Activated T-cell treated with anti-CD3 and anti-CD28 coated beads, Interleukin-2, amount 50 U/mL, for 48 hours (primary cell): ENCODE measurements at regions not wholly inside any gene's neighbourhood (a gene's known extent, or its start where the extent isn't known, plus 50 kb on each side); places are given as distances from the start of the nearest gene placed in this dataset.
"Not testable (repeated sequence)": the region's sequence is repeated elsewhere in the genome, so short reads cannot be mapped to it uniquely, and the experiment has no call there.

Source experiments
- DNase-seq, 2 experiments: peaks; one replicate each; pipeline ENCODE4 v3.0.0-alpha.2; 2020

DNA sequence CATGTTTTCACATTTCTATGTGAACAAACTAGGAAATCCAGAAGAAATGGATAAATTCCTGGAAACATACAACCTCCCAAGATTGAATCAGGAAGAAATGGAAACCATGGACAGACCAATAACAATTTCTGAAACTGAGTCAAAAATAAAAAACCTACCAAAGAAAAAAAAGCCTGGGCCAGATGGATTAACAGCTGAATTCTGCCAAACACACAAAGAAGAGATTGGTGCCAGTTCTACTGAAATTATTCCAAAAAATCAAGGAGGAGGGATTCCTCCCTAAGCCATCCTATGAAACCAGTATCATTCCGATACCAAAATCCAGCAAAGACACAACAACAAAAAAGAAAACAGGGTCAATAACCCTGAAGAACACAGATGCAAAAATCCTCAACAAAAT, 166.9 kb upstream of the FBXL7 start:
- DNase-seq = no peak

DNA sequence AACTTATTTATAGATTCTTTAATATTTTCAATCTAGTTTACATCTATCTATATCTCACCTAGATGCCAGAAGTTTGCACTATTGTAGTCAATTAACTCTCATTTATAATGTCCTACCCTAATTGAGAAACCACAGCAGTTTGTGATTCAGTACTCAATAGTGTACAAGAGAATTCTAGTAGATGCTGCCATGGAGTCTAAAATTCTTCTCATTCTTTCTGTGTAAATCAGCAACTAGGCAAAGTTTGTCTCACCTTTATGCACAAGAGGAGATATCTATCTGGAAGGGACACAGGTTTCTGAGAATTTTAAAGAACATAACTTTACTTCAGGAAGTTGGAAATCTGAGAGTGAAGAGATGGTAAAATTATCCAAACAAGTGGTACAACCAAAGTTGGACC, 173.0 kb upstream of the FBXL7 start:
- DNase-seq = no peak

DNA sequence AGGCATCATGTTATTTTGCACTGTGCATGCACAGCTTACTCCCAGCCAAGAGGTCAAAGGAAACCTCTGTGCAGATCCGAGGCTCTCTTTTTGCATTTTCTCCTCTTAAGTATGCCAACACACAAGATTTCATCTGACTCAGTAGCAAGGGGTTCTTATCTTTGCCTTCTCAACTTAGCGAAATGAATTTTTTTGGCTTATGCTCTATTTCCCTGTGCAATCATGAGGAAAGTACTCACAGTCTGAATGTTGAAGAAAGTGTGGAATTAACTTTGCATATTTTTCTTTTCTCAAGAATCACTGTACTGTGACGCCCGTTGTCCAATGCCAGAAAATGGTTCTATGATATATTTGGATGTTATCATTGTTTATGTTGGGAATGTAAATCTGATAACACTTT, 173.5 kb upstream of the FBXL7 start:
- no peak for DNase-seq

DNA sequence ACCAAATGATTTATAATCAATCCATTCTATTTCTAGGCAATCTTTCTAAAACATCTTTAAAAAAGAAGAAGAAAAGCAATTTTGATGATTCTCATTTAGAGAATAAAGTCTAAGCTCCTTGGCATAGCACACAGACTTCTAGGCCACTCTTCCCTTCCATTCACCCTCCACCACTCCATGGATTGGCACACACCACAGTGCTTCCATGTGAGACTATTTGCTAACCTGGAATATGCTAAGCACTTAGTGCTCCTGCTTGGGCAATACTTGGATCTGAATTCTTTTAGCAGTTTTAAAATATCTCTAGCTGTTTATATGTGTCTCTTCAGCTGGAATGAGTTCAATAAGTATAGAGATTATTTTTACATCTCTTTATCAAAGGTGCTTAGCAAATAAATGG, 177.6 kb upstream of the FBXL7 start:
- DNase-seq = no peak

DNA sequence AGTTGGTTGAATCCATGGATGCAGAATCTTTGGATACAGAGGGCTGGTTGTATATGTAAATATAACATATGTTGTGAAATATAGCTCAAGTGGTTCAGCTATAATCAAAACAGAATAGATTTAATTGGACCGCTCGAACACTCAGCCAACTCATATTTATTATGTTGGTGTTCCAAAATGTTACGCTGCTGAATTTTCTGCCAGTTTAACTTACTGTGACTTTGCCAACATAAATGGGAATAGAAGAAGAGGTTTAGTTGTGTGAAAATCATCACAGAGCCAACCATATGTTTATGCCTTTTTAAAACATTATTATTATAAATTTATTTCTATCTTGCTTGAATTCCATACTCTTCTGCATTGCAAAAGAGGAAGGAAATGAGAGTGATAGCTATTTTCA, 178.2 kb upstream of the FBXL7 start:
- no peak for DNase-seq

DNA sequence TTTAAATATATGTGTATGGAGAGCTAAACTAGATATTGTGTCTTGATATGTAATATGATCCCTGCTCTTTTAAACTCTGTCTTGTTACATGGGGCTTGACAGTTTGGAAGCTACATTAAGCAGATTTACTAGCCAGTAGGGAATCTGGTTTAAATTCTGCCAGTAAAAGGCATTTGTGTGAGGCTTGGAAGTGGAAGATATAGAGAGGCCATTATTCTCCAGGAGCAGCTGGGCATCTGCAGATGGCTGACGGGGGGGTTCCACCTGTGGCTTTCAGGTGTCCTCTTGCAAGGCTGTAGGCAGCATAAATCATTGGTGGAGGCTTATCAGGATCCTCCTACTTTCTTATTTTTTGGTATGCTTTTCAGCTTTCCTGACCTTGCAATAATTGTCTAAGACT, 179.1 kb upstream of the FBXL7 start:
- DNase-seq = no peak

DNA sequence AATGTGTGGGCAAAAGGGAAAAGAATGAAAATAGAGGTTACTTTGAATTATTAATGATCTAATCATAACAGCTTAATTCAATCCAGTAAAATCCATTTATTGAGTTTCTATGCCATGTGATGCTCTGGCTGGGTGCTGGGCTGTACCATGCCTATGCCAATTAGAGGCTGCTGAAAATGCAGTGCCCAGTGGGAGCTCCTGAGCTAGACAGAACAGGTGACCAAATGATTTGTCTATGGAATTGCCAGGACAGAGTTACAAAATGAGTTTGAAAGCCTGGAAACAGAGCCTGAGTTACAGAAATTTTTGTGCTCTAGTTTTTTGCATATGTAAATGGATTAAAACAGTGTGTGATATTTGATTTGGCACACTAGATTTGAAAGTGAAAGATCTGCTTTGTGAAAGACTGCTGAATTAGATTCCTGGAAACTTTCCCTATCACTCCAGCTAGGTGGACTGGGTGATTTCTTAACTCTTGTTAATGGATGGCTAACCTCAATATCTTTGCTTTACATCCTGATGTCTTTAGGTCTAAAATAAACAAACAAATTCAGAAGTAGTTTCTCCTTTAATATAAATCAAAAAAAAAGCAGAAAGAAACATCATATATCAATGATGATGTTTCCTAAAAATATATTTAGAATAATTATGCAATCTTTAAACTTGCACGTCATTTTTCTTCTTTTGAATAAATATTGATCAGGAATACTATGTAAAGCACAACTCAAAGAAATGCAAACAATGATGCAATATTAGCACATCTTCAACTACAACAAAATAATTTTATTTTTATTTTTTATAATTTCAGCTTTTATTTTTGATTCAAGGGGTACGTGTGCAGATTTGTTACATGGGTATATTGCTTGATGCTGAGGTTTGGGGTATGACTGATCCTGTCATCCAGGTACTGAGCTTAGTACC, 194.8 kb upstream of the FBXL7 start:
- DNase-seq = no peak

DNA sequence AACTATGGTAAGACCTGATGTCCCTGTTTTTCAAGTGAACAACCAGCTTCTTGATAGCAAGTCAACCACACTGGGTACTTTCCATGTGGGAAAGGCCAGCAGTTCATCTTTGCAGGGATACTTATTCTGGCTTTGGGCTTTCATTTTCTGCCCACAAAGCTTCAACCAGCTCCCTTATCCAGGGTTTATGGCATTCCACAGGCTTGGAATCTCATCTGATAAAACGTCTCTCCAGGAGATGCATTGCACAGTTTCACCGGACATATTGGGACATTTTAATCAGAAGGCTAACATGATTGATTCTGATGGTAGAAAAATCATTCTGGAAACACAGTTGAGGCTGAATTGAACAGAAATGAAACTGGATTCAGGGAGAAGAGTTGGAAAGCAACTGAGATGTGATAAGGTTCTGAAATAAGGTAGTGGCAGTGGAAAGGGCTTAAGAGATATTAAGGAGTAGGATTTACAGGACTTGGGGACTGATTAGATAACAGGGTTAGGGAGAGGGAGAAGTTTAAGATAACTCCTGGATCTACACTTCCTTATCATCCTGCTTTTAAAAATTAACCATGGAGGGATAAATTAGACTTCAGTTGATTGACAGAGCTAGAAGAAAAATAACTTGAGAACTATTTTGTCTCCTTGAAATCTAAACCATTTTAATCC, 195.8 kb upstream of the FBXL7 start:
- no peak for DNase-seq

DNA sequence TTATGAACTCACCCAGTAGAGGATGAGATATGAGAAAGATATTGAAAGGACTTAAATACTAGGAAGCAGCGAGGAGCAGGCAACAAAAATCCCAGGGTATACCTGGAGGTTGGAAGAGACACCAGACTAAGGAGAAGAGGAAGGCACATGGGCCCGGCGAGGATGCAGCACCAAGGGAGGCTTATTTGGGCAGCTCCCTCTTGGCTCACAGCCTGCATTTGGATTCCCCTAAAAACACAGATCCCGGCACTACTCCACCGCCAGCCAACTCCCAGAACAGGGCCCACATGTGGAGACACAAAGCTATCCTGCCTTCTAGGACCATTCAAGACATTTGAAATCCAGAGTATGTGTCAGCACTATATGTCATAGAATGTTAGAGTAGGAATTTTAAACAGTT, 199.8 kb upstream of the FBXL7 start:
- no peak for DNase-seq

DNA sequence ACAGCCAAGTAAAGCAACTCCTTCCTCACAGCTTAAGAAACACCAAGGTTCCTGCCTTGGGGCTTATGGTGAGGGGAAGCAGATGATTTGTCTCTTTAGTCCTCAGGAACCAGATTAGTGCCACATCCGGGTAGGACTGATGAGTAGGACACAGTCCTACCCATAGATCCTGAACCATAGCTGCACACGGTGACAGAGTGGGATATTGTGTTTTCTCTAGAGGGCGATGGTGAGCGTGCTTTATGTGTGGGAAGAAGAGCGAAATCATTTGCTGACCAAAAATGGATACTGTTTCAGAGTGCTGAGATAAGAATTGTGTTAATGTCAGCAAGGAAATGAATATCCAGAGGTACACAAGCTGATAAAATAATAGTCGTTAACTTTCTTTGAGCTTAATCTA, 209.0 kb upstream of the FBXL7 start:
- no peak for DNase-seq

DNA sequence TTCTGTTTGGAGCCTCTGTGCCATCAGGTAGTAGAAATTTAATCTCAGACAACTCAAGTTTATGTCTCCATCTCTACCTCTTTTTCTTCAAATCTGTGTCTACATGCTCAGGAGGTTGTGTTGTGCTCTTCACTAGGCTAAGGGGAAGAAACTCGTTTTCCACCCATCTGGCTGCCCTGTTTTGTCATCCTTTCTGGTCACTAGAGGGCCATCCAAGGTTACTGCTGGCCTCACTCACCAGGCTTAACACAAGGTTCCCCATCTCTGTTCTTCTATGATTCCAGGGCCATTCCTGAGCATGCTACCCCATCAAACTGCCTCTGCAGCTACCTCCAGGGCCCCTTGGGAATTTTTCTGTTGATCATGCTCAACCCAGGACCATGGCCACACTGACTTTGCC, 213.3 kb upstream of the FBXL7 start:
- no peak for DNase-seq

DNA sequence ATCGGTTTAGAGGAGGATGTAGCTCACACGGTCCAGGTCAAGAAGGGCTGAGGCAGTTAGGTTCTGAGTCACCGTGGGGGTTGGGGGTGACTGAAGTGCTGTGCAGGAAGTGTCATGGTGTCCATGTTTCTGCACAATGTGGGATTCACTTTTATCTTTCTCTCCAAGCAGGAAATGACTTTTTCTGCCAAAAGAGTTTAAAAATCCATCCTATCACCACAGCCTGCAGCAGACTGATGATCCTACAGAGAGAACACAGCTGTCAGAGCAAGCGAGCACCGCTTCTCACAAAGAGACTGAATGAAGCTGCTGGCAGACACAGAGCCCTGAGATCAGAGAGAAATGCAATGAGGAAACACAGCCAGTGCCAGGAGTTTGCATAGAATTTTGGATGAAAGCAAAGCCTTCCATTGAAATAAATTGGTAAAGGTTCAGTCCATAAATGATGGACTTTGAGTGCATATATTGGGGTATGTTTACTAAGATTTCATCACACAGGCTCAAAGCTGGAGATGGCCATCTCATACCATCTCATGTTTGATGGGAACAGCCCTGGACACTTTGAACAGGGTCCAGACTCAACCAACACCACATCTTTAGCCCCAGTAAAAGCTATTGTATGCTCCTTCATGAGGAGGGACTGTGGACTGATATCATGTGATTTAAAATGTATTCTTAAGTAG, 213.9 kb upstream of the FBXL7 start:
- no peak for DNase-seq

DNA sequence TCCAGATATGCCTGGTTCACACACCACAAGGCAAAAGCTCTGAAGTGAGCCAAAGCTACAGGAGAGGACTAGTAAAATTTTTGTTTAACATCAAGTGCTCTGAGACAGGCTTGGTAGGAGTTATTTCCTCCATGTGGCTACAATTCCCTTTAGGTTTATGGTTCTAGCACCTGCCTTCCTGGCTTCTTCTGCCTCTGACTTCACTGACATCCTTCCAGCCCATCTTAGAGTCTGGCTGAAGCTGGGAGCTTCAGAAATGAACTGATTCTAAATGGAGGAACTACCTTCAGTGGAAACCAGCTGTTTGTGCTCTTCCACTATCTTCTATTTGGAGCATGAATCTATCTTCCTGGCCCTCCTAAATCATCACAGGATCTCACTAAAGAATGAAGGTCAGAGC, 215.3 kb upstream of the FBXL7 start:
- DNase-seq = no peak

DNA sequence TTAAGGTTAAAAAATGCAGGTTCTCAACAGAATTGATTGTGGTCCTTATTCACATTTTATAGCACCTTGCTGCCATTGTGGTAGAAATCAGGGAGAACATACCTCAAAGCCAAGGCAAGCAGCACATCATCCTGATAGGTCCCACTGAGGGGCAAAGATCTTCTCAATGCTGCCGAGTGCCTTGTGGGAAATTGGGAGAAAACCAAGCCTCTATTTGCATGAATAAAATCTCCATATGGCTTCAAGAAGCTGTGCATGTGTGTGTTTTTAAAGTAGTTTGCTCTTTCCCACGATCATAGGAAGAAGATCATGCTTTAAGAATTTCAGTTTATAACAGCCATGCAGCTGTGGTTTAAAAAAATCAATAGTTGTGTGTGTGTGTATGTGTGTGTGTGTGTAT, 216.9 kb upstream of the FBXL7 start:
- no peak for DNase-seq

DNA sequence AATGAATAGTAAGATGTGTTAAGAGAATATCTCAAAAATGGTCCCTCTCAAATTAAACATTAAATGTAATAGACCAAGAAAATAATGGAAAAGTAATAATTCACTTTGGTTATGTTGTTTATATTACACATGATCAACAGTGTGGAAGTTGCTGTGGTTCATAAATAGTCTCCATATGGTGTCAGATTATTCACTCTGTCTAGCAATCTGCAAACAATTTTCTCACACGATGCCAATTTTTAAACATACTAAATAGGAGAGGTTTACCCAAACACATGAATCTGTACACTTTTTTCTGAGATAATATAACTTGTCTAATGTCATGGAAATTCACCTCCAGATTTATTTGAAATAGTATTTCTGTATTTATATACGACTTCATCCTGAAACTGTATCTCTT, 217.4 kb upstream of the FBXL7 start:
- DNase-seq = no peak

DNA sequence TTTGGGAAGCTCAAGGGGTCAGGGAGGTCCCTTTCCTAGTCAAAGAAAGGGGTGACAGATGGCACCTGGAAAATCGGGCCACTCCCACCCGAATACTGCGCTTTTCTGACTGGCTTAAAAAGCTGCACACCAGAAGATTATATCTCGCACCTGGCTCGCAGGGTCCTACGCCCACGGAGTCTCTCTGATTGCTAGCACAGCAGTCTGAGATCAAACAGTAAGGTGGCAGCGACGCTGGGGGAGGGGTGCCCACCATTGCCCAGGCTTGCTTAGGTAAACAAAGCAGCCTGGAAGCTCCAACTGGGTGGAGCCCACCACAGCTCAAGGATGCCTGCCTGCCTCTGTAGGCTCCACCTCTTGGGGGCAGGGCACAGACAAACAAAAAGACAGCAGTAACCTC, 228.4 kb upstream of the FBXL7 start:
- DNase-seq = not testable (repeated sequence)

DNA sequence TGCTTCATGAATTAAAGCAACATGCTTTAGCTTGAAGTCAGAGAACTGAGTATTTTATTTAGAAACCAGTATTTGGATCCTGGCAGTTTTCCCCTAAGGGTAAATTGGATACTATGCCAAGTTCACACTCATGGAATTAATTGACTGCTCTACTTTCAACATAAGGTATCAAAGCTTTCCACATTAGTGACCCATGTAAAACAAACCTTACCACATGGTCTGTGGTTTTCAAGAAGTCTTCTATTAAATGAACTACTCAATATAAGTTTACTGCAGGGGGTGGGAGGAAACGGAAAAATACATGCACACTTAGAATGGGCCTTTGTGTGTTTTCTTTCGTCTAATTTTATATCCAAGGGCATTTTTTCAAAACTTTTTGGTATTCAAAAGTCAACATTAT, 232.0 kb upstream of the FBXL7 start:
- no peak for DNase-seq

DNA sequence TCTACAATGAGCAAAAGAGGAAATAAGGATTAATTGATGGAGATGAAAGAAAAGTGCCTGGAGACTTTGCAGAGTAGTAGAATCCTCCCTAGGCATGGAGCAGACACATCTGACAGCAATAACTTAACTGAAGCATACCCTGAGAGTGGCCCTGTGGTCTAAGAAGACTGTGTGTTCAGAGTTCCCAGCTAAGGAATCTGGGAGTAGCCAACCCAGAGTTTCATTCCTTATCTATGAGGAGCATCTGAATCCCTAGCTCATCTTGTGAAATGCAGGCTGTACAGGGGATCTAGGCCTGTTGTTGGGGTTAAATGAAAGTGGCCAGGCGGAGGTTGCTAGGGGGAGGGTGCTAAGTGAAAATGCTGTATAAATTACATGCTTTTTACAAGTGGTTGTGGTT, 233.1 kb upstream of the FBXL7 start:
- no peak for DNase-seq

DNA sequence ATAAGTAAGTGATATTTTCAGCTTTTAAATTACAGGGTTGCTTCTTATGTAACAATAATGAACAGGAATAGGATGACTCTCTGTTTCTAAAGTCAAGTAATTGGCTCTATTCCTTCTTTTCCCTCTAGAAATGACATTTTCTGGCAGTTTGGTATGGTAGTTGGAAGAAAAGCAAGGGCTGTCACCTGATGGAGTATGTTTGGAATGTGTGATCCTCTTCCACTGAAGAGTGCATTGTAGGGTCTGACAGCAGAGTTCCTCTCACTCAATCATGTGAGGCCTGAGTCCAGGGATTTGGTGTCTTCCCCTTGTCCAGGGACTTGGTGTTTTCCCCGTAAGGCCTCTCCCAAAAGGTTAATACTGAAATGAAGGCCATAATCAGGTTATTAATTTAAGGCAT, 233.8 kb upstream of the FBXL7 start:
- DNase-seq = no peak

DNA sequence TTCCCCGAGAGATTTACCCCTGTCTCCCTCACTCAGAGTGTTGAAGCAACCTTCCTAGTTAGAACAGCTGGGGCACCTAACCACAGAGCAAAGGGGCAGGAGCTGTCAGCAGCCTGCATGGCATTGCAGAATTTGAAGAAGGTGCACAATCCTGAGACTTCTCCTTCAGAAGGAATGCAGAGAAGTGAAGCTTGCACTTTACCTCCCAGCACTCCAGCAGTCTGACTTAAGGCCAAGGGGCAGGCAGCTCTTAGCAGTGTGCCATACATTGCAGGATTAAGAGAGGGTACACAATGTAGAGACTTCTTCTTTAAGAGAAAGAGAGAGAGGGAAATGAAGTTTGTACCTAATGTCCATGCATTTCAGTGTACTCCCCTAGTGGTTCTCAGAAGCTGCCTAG, 236.0 kb upstream of the FBXL7 start:
- DNase-seq = no peak

DNA sequence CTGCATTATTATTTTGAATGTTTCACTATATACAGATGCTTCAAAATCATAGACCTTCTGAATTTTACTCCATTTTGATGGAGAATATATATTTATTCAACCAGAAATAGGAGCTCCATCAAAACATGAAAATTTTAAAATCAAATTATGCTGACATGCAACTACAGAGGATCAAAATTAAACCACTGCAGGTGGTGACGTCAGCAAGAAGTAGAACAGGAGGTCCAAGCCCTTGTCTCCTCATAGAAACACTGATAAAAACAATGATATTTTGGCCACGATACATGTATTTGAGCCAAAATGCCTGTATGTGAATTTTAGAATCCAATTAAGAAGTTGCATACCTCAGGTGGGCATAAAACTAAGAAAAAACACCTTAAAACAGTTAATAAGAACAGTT, 236.6 kb upstream of the FBXL7 start:
- DNase-seq = no peak

DNA sequence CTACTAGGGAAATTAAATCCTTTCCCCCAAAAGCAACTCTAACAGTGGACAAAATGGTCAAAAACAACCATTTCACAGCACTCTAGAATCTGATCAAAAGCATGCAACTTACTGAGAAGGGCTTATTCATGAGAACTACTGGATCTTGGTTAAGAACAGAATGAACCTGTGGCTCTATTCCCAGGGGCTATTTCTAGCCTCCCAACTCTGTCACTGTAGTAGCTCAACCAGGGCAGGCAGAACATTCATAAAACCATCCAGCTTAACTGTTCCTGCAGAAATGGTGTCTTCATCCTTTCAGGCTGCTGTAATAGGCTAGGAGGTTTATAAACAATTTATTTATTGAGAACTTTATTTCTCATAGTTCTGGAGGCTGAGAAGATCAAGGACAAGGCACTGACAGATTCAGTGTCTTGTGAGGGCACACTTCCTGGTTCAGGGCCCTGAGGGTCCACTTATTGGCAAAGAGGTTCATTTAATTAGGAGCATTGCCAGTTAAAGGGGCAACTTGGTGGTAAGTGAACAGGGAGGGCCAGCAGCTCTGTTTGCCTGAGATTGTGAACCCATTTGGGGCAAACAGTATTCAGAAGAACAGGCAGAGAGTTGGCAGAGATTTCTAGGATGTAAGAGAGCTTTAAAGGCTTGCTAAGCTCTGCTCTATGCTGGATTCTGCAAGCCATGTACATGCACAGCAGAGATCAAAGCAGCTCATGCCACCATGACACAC, 238.5 kb upstream of the FBXL7 start:
- DNase-seq = no peak
